Breast epithelium (tissue), 4 donors: ENCODE measurements at regions not wholly inside any gene's neighbourhood (a gene's known extent, or its start where the extent isn't known, plus 50 kb on each side); places are given as distances from the start of the nearest gene placed in this dataset.

Experiments
- DNase-seq, 2 donors: peaks; one replicate each; pipeline ENCODE4 v3.0.0-alpha.2; 2019; ENCODE audit warnings: low spot score in 2 of 2
- H3K27ac ChIP-seq, 2 donors: fragments of 200-600 bp; sonication (generic) in 1 of 2; one replicate each; pipeline ENCODE4 v1.5.1; 2016 to 2019; ENCODE audit warnings: mild to moderate bottlenecking in 1 of 2
- H3K27me3 ChIP-seq, 2 donors: fragments of 200-600 bp; sonication (generic) in 1 of 2; one replicate each; pipeline versions ENCODE4 v1.5.1 to v1.6.0; 2017 to 2019; ENCODE audit warnings: control low read depth in 1 of 2, mild to moderate bottlenecking in 1 of 2
- H3K36me3 ChIP-seq: fragments of 200-600 bp; one replicate; pipeline ENCODE4 v1.5.1; 2019
- H3K4me1 ChIP-seq, 2 donors: fragments of 200-600 bp; sonication (generic); one replicate each; pipeline ENCODE4 v1.5.1; 2016 to 2019; ENCODE audit warnings: control low read depth in 1 of 2
- H3K4me3 ChIP-seq, 3 donors: fragments of 200-600 bp; sonication (generic); 1 replicate in 2 of 3; 2 replicates in 1 of 3; pipeline ENCODE4 v1.5.1; 2016 to 2019; ENCODE audit warnings: mild to moderate bottlenecking in 3 of 3, moderate library complexity in 2 of 3
- H3K9me3 ChIP-seq, 2 donors: fragments of 200-600 bp; sonication (generic) in 1 of 2; one replicate each; pipeline ENCODE4 v1.5.1; 2016 to 2019; ENCODE audit warnings: control low read depth in 1 of 2
- CTCF ChIP-seq, 3 donors: fragments of 450-650 bp; IDR thresholded peaks; one replicate each; pipeline ENCODE4 v1.5.1; 2016 to 2017; ENCODE audit warnings: antibody characterized with exemption in 3 of 3, mild to moderate bottlenecking in 3 of 3, moderate library complexity in 3 of 3
- POLR2A ChIP-seq: fragments of 450-650 bp; IDR thresholded peaks from one replicate; pipeline ENCODE4 v1.6.1; 2016; ENCODE audit warnings: antibody characterized with exemption, mild to moderate bottlenecking, moderate library complexity
- POLR2AphosphoS5 ChIP-seq, 3 donors: sonication (generic); formaldehyde crosslinking; IDR thresholded peaks; one replicate each; pipeline ENCODE4 v1.6.1; 2017; ENCODE audit warnings: antibody characterized with exemption in 3 of 3
- intact Hi-C: fragments of 100-400 bp; cut with DNase I; formaldehyde crosslinking; loops from one replicate; pipeline ENCODE4 v1.15.1; 2023; ENCODE audit warnings: low total_unique reads

DNA sequence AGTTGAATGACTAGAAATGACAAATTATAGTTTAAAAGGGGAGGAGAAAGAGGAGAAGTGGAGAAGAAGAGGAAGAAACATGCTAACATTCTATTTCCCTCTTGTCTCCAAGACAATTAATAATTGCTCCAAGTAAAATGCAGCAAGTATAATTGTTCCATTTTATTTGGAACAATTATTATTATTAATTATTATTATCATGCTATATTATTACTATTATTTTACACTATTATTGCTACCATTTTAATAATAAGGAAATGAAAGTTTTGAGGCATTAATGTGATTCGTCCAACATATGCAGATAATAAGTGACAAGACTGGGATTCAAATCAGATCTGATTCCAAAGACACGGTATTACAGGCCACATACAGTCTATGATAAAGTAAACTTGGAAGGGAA is 293.6 kb upstream of the ZC3H12C start:
- H3K36me3 ChIP-seq, result no peaks in the 10 kb centered on the region
- TF ChIP-seq POLR2AphosphoS5 (IDR thresholded peaks at IDR 0.05) (no peak), CTCF (IDR thresholded peaks at IDR 0.05) (no peak), POLR2A (no peak)
- H3K27ac ChIP-seq, result no peak overlapping the region
- H3K4me1 ChIP-seq, result no peaks in the 10 kb centered on the region
- no peak overlapping the region for H3K4me3 ChIP-seq
- peaks cover 0 to 4% of the 10 kb centered on the region in 2 donors for H3K9me3 ChIP-seq
- H3K27me3 ChIP-seq, result no peaks in the 10 kb centered on the region
- no peak for DNase-seq
- intact Hi-C loops, result no loop called here

DNA sequence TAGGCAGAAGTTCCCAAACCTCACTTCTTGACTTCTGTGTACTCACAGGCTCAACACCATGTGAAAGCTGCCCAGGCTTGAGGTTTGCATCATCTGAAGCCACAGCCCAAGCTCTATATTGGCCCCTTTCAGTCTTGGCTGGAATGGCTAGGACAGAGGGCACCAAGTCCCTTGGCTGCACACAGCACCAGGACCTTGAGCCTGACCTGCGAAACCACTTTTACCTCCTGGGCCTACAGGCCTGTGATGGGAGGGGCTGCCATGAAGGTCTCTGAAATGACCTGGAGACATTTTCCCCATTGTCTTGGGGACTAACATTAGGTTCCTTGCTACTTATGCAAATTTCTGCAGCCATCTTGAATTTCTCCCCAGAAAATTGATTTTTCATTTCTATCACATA is 288.3 kb upstream of the ZC3H12C start:
- no peaks in the 10 kb centered on the region for H3K27me3 ChIP-seq
- H3K4me1 ChIP-seq, result no peaks in the 10 kb centered on the region
- TF ChIP-seq POLR2AphosphoS5 (IDR thresholded peaks at IDR 0.05) (no peak), CTCF (IDR thresholded peaks at IDR 0.05) (no peak), POLR2A (no peak)
- peaks cover 0 to 7% of the 10 kb centered on the region in 2 donors for H3K9me3 ChIP-seq
- no peaks in the 10 kb centered on the region for H3K36me3 ChIP-seq
- no peak overlapping the region for H3K4me3 ChIP-seq
- intact Hi-C loops, result no loop called here
- H3K27ac ChIP-seq, result no peak overlapping the region
- DNase-seq, result no peak

GRCh38 chr11:109806205-109806604 is 287.0 kb upstream of the ZC3H12C start:
- TF ChIP-seq CTCF (IDR thresholded peaks at IDR 0.05) (no peak), POLR2A (no peak), POLR2AphosphoS5 (IDR thresholded peaks at IDR 0.05) (no peak)
- Histone ChIP-seq H3K9me3 (peaks cover 0 to 7% of the 10 kb centered on the region in 2 donors), H3K36me3 (no peaks in the 10 kb centered on the region), H3K27ac (no peak overlapping the region), H3K27me3 (no peaks in the 10 kb centered on the region), H3K4me1 (no peaks in the 10 kb centered on the region), H3K4me3 (no peak overlapping the region)
- intact Hi-C loops, result no loop called here
- DNase-seq, result no peak

- DNase-seq, result no peak
- Histone ChIP-seq H3K36me3 (no peaks in the 10 kb centered on the region), H3K27me3 (no peaks in the 10 kb centered on the region), H3K4me3 (no peak overlapping the region), H3K9me3 (peaks cover 0 to 7% of the 10 kb centered on the region in 2 donors), H3K27ac (no peak overlapping the region), H3K4me1 (no peaks in the 10 kb centered on the region)
- TF ChIP-seq POLR2A, result no peak
- intact Hi-C loops, result no loop called here
Measured at GRCh38 chr11:109808569-109808968, 284.6 kb upstream of the ZC3H12C start.

DNA sequence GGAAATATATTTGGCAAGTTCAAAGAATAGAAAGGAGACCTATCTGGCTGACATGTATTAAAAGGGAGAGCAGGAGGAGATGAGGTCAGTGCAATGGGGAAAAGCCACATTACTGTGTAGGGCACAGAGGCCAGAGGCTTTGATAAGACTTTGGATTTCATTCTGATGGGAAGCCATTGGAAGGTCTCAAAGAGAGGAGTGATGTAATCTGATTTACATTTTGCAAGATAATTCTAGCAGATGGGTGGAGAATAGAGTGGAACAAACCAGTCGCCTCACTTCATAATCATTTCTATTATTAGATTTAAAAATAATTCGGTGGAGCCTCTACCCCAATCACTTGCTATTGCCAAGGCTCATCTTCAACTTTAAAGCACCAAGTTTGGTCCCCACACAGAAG is 278.4 kb upstream of the ZC3H12C start:
- intact Hi-C loops, result no loop called here
- H3K27me3 ChIP-seq, result no peaks in the 10 kb centered on the region
- no peak for DNase-seq
- H3K4me1 ChIP-seq, result no peaks in the 10 kb centered on the region
- no peaks in the 10 kb centered on the region for H3K9me3 ChIP-seq
- no peak overlapping the region for H3K27ac ChIP-seq
- TF ChIP-seq POLR2AphosphoS5 (IDR thresholded peaks at IDR 0.05) (no peak), POLR2A (no peak), CTCF (IDR thresholded peaks at IDR 0.05) (no peak)
- H3K4me3 ChIP-seq, result no peak overlapping the region
- no peaks in the 10 kb centered on the region for H3K36me3 ChIP-seq

- intact Hi-C loops, result no loop called here
- no peak for TF ChIP-seq CTCF (IDR thresholded peaks at IDR 0.05)
- TF ChIP-seq POLR2A, result no peak
- no peak for TF ChIP-seq POLR2AphosphoS5 (IDR thresholded peaks at IDR 0.05)
Measured at GRCh38 chr11:109815500-109816150, 277.6 kb upstream of the ZC3H12C start.

More at GRCh38 chr11:109815500-109816150, 277.6 kb upstream of the ZC3H12C start:
- no peaks in the 10 kb centered on the region for H3K4me1 ChIP-seq
- no peaks in the 10 kb centered on the region for H3K27me3 ChIP-seq
- H3K27ac ChIP-seq, result no peak overlapping the region
- no peaks in the 10 kb centered on the region for H3K9me3 ChIP-seq
- no peak for DNase-seq
- no peak overlapping the region for H3K4me3 ChIP-seq
- H3K36me3 ChIP-seq, result no peaks in the 10 kb centered on the region
